ENCODE measurements at regions not wholly inside any gene's neighbourhood (a gene's known extent, or its start where the extent isn't known, plus 50 kb on each side); places are given as distances from the start of the nearest gene placed in this dataset.

GRCh38 chr6:169960003-169960344 lies 208.6 kb downstream of the ERMARD start (continued):
- TF ChIP-seq GABPA (IDR thresholded peaks at IDR 0.05; ENCODE audit: borderline replicate concordance, insufficient read depth, low read length) (no peak), KDM4A (IDR thresholded peaks at IDR 0.05; ENCODE audit: low read depth, low read length, severe bottlenecking) (no peak), GTF2F1 (IDR thresholded peaks at IDR 0.05; ENCODE audit: borderline replicate concordance, low read depth, low read length) (no peak), TBP (IDR thresholded peaks at IDR 0.05; ENCODE audit: low read depth, low read length) (no peak)

Measured in H1 (cell line).